ENCODE measurements at regions not wholly inside any gene's neighbourhood (a gene's known extent, or its start where the extent isn't known, plus 50 kb on each side); places are given as distances from the start of the nearest gene placed in this dataset.
A peak's percentile ranks its signal among the peaks of the same experiment; 100 is the strongest.

DNA sequence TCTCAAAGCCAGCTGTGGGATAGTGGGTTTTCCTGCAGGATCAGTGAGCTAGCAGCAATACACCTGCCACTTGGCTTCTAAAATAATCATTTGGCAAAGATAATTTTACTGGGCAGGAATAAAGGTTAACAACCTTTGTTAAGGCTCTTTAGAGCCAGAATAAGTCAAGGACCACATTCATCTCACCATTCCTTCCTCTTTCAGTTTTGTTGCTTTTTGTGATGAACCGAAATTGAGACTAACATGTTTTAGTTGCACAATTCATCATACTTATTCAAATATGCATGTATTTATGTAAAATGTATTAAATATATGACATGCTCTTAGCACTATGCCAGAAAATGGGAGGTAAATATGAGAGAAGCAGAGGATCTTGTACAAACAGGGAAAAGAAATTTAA is 824.4 kb upstream of the TYRP1 start:
- H3K9me2 ChIP-seq (replicated peaks; ENCODE audit: insufficient read depth, low read length), result no peaks in the 10 kb centered on the region
- peak; percentile 15 for DNase-seq
- H3K27me3 ChIP-seq (replicated peaks; ENCODE audit: insufficient read depth, low read length), result no peaks in the 10 kb centered on the region
- H2AFZ ChIP-seq (ENCODE audit: low read length), result no peak overlapping the region
- H3K4me3 ChIP-seq (ENCODE audit: low read length), result no peak overlapping the region
- no peaks in the 10 kb centered on the region for H4K20me1 ChIP-seq (ENCODE audit: insufficient read depth, low read length)
- H3K4me2 ChIP-seq (ENCODE audit: low read depth, low read length), result peak overlapping the region; percentile 15; the same call in 1 of the 2 replicates
- no peaks in the 10 kb centered on the region for H3K79me2 ChIP-seq (ENCODE audit: low read length)
- no peaks in the 10 kb centered on the region for H3F3A ChIP-seq (ENCODE audit: insufficient read depth, low read length)
- H3K9me3 ChIP-seq (replicated peaks; ENCODE audit: insufficient read depth, low read length), result no peaks in the 10 kb centered on the region
- TF ChIP-seq, protein P1, sequence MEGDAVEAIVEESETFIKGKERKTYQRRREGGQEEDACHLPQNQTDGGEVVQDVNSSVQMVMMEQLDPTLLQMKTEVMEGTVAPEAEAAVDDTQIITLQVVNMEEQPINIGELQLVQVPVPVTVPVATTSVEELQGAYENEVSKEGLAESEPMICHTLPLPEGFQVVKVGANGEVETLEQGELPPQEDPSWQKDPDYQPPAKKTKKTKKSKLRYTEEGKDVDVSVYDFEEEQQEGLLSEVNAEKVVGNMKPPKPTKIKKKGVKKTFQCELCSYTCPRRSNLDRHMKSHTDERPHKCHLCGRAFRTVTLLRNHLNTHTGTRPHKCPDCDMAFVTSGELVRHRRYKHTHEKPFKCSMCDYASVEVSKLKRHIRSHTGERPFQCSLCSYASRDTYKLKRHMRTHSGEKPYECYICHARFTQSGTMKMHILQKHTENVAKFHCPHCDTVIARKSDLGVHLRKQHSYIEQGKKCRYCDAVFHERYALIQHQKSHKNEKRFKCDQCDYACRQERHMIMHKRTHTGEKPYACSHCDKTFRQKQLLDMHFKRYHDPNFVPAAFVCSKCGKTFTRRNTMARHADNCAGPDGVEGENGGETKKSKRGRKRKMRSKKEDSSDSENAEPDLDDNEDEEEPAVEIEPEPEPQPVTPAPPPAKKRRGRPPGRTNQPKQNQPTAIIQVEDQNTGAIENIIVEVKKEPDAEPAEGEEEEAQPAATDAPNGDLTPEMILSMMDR (IDR thresholded peaks at IDR 0.05; ENCODE audit: low read length), result no peak
- TF ChIP-seq EZH2phosphoT487 (IDR thresholded peaks at IDR 0.05; ENCODE audit: low read length), result no peak
- no peak for TF ChIP-seq EZH2 (optimal IDR thresholded peaks at IDR 0.05; ENCODE audit: low read depth, low read length)
- H3K4me1 ChIP-seq (ENCODE audit: low read length), result peaks cover 6% of the 10 kb centered on the region; the same call in 1 of the 2 replicates
- H3K27ac ChIP-seq (ENCODE audit: low read length), result no peak overlapping the region; the same call in 1 of the 2 replicates
- no peaks in the 10 kb centered on the region for H3K36me3 ChIP-seq (replicated peaks; ENCODE audit: insufficient read depth, low read length)
- no peak overlapping the region for H3K9ac ChIP-seq (ENCODE audit: low read length)

DNA sequence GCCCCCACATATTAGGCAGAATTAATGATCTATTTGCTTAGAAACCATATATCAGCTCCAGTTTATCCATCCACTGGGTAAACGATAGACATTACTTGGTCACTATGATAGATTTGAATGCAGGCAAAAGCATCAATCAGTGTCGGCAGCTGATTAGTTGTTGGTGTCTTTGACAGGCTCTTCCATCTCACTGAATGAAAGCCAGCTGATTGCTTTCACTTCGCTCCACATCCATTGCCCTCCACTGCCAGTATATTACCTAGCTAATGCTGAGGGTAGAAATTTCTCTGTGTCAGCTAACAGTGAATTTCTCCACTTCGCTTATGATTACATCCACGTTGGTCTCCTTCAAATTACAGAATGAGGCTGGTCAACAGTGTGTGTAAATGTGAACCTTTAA is 821.3 kb upstream of the TYRP1 start:
- H3K9me3 ChIP-seq (replicated peaks; ENCODE audit: insufficient read depth, low read length), result no peaks in the 10 kb centered on the region
- H4K20me1 ChIP-seq (ENCODE audit: insufficient read depth, low read length), result no peaks in the 10 kb centered on the region
- no peaks in the 10 kb centered on the region for H3K9me2 ChIP-seq (replicated peaks; ENCODE audit: insufficient read depth, low read length)
- no peak overlapping the region for H3K4me2 ChIP-seq (ENCODE audit: low read depth, low read length)
- H3K9ac ChIP-seq (ENCODE audit: low read length), result no peak overlapping the region
- no peak overlapping the region for H3K4me3 ChIP-seq (ENCODE audit: low read length)
- H3K27ac ChIP-seq (ENCODE audit: low read length), result no peak overlapping the region
- H2AFZ ChIP-seq (ENCODE audit: low read length), result peak overlapping the region; percentile 1; the same call in 1 of the 2 replicates
- H3K36me3 ChIP-seq (replicated peaks; ENCODE audit: insufficient read depth, low read length), result no peaks in the 10 kb centered on the region
- H3K4me1 ChIP-seq (ENCODE audit: low read length), result peaks cover 6% of the 10 kb centered on the region; the same call in 1 of the 2 replicates
- no peak for TF ChIP-seq EZH2 (optimal IDR thresholded peaks at IDR 0.05; ENCODE audit: low read depth, low read length)
- TF ChIP-seq, protein P1 (IDR thresholded peaks at IDR 0.05; ENCODE audit: low read length), result no peak
- TF ChIP-seq EZH2phosphoT487 (IDR thresholded peaks at IDR 0.05; ENCODE audit: low read length), result no peak
- DNase-seq, result no peak
- H3K79me2 ChIP-seq (ENCODE audit: low read length), result no peaks in the 10 kb centered on the region
- no peaks in the 10 kb centered on the region for H3F3A ChIP-seq (ENCODE audit: insufficient read depth, low read length)
- H3K27me3 ChIP-seq (replicated peaks; ENCODE audit: insufficient read depth, low read length), result no peaks in the 10 kb centered on the region

DNA sequence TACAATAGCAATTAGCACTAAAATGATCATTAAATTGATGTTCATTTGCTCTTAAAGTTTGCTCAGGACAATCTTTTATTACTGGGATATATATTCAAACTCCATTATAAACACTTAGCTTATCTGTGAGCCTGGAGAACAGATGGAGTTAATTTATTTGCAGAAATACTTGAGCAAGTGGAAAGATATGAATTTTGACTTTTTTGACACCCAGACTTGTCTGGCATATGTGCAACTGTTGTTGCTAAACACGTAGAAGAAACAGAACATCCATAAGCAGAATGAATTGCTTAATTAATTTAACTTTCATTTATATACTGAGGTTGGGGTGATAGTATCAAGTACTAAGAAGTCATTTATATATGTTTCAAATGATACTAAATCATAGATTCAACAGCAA is 820.7 kb upstream of the TYRP1 start:
- Histone ChIP-seq H3K79me2 (ENCODE audit: low read length) (no peaks in the 10 kb centered on the region), H3K4me2 (ENCODE audit: low read depth, low read length) (no peak overlapping the region), H3F3A (ENCODE audit: insufficient read depth, low read length) (no peaks in the 10 kb centered on the region), H3K9ac (ENCODE audit: low read length) (no peak overlapping the region), H3K27me3 (replicated peaks; ENCODE audit: insufficient read depth, low read length) (no peaks in the 10 kb centered on the region), H3K9me3 (replicated peaks; ENCODE audit: insufficient read depth, low read length) (no peaks in the 10 kb centered on the region), H2AFZ (ENCODE audit: low read length) (no peak overlapping the region), H3K4me3 (ENCODE audit: low read length) (no peak overlapping the region), H3K36me3 (replicated peaks; ENCODE audit: insufficient read depth, low read length) (no peaks in the 10 kb centered on the region), H3K9me2 (replicated peaks; ENCODE audit: insufficient read depth, low read length) (no peaks in the 10 kb centered on the region), H4K20me1 (ENCODE audit: insufficient read depth, low read length) (no peaks in the 10 kb centered on the region), H3K4me1 (ENCODE audit: low read length) (peaks cover 6% of the 10 kb centered on the region; the same call in 1 of the 2 replicates), H3K27ac (ENCODE audit: low read length) (no peak overlapping the region)
- TF ChIP-seq EZH2phosphoT487 (IDR thresholded peaks at IDR 0.05; ENCODE audit: low read length) (no peak), EZH2 (optimal IDR thresholded peaks at IDR 0.05; ENCODE audit: low read depth, low read length) (no peak)
- TF ChIP-seq, protein P1 (IDR thresholded peaks at IDR 0.05; ENCODE audit: low read length), result no peak
- DNase-seq, result no peak

Measured in MM.1S (cell line).